HK-2 (cell line): ENCODE measurements at regions not wholly inside any gene's neighbourhood (a gene's known extent, or its start where the extent isn't known, plus 50 kb on each side); places are given as distances from the start of the nearest gene placed in this dataset.

Experiments
- DNase-seq: peaks from one replicate; pipeline ENCODE4 v3.0.0-alpha.2; 2018; ENCODE audit not compliant: unreplicated experiment

- no peak for DNase-seq
Measured at GRCh38 chr9:8262625-8263622, 463.3 kb upstream of the DMAC1 start.

DNA sequence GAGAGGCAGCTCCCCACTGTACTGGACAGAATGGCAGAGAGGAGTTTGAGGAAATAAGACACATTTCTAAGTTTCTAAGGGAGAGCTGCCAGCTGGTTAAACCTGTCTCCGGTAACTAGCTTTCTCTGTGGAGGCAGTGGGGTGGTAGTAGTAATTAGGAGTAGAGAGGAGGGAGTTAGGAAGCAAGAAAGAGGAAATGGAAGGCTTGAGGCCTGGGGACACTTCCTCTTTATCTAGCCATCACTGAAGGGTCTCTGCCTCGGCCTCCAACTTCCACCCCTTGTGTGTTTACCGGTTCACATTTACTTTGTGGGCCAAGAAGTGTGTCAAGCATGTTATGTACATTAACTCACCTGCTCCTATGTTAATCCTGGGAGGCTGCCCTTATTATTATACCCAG, 462.2 kb upstream of the DMAC1 start:
- no peak for DNase-seq

- no peak for DNase-seq
Measured at GRCh38 chr9:8259028-8259427, 459.4 kb upstream of the DMAC1 start.

GRCh38 chr9:8256880-8257279, 457.3 kb upstream of the DMAC1 start:
- no peak for DNase-seq

- DNase-seq = no peak
Measured at GRCh38 chr9:8255850-8256249, 456.3 kb upstream of the DMAC1 start.

- no peak for DNase-seq
Measured at GRCh38 chr9:8254541-8254940, 455.0 kb upstream of the DMAC1 start.

DNA sequence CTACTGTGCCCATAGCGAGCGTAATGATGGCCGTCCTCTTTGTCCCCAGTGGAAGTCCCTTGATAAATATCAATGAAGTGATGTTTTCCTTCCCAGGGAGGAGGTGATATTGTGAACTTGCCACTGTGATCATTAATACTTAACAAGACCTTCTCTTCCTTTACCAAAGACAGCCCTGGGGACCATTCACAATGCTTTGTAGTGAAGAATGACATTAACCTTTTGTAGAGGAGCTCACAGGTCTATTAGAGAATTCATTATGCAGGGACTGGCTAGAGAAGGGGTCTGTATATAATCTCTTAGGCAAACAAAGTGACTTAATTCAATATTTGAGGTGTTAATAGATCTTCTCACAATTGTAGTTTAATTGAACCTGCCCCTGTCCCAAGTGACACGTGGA, 452.9 kb upstream of the DMAC1 start:
- no peak for DNase-seq

DNA sequence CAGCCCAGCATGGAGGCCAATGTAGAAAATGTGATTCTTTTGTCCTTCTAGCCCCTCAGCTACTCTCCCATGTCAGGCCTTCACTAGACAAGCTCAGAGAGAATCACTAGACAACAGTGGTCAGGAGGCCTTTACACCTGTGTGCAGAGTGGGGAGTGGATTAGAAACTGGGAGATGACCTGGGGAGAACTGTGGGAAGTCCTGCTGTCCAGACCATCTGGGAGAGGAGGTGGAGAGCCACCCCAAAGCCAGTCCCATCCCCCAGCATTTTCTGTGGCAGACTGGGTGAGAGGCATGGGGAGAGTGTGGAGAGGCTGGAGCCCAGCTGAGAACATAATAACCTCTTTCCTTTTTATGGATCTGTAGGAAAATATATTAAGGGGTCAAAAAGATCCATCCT, 452.0 kb upstream of the DMAC1 start:
- no peak for DNase-seq

DNA sequence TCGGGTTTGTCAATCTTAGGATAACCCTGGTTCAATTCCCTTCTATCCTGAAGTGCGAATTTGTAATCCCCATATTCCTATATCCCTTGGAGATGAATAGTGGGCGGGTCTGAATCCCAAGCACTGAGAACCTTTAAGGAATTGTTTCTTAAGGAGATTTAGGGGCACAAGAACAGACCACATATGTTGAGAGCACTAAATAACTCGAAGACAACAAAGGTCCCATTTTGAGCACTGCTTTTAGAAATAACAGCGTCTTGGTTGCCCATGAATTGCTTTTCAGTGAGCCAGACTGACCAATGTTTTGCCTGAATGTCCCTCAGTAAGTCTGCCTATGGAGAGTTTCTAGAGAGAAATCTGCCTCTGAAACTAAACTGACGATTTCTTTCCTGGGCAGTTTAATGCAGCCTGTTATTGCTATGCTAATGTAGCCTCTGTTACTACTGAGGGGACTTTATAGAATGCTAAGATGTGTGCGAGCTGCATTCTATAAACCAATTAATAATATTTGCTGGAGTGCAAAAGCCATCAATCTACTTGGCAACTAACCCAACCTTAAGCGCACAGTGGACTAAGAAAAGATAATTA, 445.0 kb upstream of the DMAC1 start:
- no peak for DNase-seq

DNA sequence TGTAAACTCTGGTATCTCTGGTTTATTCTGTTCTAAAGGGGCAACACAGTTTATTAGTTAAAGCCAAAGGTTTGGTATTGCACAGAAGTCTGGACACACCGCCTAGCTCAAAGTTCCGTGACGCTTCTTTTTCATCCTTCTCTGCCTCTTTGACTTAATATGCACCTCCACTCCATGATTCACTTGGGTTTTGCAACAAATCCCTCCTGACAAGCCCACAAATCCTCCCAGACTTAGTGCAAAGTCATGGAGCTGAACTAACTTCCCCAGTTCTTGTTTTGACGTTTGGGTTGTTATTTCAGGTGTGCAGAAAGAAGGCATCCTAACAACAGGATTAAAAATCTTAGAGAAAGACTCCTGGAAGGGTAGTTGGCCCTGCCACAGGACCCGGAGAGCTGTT, 441.6 kb upstream of the DMAC1 start:
- no peak for DNase-seq

DNA sequence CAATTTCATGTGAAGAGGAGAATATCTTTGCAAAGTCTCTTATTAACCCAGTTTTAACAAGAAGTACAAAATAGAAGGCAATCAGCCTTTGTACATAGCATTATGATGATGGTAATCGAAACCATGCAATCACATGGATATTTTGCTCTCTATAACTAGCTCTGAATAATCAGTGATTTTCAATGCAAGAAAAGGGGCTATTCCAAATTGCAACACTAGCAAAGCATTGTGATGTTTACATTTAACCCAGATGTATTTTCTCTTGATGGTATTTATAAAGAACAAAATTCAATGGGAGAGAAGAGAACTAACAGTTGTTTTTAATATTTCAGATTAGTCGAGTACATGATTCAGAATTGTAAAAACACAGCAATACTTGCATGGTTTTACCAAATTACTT, 437.5 kb upstream of the DMAC1 start:
- no peak for DNase-seq

- DNase-seq = no peak
Measured at GRCh38 chr9:8235489-8235888, 435.9 kb upstream of the DMAC1 start.

DNA sequence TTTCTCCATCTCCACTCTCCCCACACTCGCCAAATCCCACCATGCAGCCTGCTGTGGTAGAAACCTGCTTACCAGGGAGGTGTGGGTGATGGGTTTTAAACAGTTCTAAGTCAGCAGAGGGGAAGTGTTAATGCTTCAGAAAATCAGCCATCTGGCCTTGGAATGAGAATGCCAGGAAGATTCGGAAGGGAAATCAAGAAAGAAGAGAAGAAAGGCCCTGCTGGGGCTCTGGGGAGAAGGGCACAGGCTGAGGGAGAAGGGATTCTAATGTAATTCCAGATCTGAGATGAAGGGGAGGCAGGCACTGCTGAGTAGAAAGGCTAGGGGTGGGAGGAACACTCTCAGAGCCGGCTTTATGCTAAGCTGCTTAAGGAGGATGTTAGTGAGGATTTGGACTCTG, 434.7 kb upstream of the DMAC1 start:
- no peak for DNase-seq

DNA sequence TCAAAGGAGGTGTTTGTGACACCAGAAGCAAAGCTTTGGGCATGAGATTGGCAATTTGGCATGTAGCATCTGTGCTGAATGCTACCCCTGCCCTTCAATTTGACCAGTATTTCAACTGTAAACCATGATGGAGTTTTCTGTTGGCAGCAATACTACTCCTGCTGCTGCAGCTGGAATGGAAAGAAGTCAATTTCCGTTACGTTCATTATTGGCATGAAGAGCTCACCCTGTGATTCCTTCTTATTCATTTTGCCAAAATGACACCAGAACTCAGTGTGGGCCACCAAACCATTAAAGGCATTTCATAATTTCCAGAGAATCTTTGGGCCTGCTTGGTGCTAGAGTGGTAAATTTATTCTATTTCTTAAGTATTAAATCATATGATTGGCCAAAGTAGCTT, 433.1 kb upstream of the DMAC1 start:
- no peak for DNase-seq

- no peak for DNase-seq
Measured at GRCh38 chr9:8229226-8229625, 429.6 kb upstream of the DMAC1 start.

DNA sequence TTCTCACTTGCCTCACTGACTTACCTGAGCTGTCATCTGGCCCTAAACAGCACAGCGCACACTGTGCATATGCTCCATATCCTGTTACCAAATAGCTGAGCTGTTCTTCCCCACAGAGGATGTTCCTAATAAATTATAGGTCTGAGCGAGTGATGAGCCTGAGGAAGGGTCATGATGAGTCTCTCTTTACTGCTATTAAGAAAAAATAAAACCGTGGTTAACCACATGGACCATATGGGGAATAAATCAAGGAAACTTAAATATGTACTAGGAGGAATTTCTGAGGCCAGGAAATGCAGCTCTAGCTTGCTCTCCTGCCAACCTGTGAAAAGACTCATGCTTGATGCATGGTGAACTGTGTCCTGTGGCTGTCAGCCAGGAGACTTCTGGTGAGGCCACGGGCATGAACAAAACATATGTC, 424.8 kb upstream of the DMAC1 start:
- DNase-seq = no peak

- no peak for DNase-seq
Measured at GRCh38 chr9:8223861-8224260, 424.3 kb upstream of the DMAC1 start.

GRCh38 chr9:8221462-8221861, 421.9 kb upstream of the DMAC1 start:
- DNase-seq = no peak

DNA sequence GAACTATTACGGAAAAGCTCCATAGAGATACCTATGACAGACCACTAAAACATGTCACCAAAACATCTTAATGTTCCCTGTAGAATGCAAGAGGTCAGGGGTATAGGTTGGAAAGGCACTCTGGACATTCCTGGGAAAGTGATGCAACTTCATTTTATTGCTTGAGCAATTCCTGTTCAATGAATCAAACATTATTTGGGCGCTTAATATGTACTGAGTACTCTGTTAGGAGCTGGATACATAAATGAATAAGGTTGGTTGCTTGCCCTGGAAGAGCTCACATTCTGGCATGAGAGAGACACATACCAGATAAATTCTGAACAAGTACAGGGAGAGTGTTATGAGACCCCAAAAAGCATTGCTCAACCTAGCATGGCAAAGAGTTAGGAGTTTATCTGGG, 408.9 kb upstream of the DMAC1 start:
- no peak for DNase-seq

GRCh38 chr9:8207596-8207995, 408.0 kb upstream of the DMAC1 start:
- no peak for DNase-seq

DNA sequence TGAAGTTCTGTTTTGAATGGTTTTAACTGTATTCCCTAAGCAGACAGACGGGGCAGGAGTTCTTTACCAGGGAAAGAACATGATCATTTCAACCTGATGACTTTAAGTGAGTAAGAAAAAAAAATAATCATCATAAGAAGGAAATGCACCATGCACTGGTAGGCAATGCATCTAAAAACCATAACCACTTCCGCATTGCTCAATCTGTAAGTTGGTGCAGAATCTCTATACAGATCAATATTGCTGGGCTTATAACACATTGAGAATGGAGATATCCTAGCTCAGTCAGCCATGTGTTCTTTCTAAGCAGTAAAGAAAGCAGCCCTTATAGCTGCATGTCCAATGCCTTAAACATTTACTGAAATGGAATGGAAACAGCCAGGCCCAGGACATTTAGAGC, 407.1 kb upstream of the DMAC1 start:
- DNase-seq = no peak

- no peak for DNase-seq
Measured at GRCh38 chr9:8205576-8205975, 406.0 kb upstream of the DMAC1 start.

DNA sequence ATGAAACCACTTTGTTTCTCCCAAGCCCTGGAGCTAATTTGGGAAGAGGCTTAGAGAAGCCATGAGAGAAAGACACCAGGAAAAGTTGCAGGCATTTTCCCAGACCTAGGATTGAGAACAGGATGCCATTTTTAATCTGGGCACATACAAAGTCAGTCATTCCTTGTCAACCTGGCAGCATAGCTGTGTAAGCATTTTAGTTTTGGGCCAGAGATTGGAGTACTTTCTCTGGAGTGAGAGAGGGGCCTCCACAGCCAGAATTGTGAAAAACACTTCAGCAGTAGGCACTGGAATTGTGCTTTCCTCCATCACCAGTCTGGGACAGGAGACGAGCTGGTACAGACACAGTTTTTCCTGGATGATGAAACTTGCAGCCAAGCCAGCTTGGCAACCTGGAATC, 390.3 kb upstream of the DMAC1 start:
- DNase-seq = no peak
